Spleen (tissue), 7 donors: ENCODE measurements at regions not wholly inside any gene's neighbourhood (a gene's known extent, or its start where the extent isn't known, plus 50 kb on each side); places are given as distances from the start of the nearest gene placed in this dataset.

ENCODE experiments used
- CTCF ChIP-seq, 11 experiments: fragments of 200-600 bp in 7 of 11; fragments of 450-650 bp in 4 of 11; sonication (generic) in 4 of 11; IDR thresholded peaks in 8 of 11; conservative IDR thresholded peaks in 3 of 11; 1 replicate in 7 of 11; 2 replicates in 4 of 11; pipeline versions ENCODE4 v1.4.0 to v1.8.0; 2016 to 2021; ENCODE audit warnings: antibody characterized with exemption in 11 of 11, inconsistent platforms in 4 of 11, mild to moderate bottlenecking in 1 of 11
- POLR2A ChIP-seq, 3 donors: fragments of 450-650 bp; IDR thresholded peaks; one replicate each; pipeline ENCODE4 v1.5.1; 2017; ENCODE audit warnings: antibody characterized with exemption in 3 of 3, mild to moderate bottlenecking in 1 of 3
- donor health status: DM: no; HTN: no; CAD: no; lungs with moderate emphysema.
- donor health status: DM: no; HTN: no; CAD: no.
- donor health status: DM: no; HTN: no; CAD: no.

DNA sequence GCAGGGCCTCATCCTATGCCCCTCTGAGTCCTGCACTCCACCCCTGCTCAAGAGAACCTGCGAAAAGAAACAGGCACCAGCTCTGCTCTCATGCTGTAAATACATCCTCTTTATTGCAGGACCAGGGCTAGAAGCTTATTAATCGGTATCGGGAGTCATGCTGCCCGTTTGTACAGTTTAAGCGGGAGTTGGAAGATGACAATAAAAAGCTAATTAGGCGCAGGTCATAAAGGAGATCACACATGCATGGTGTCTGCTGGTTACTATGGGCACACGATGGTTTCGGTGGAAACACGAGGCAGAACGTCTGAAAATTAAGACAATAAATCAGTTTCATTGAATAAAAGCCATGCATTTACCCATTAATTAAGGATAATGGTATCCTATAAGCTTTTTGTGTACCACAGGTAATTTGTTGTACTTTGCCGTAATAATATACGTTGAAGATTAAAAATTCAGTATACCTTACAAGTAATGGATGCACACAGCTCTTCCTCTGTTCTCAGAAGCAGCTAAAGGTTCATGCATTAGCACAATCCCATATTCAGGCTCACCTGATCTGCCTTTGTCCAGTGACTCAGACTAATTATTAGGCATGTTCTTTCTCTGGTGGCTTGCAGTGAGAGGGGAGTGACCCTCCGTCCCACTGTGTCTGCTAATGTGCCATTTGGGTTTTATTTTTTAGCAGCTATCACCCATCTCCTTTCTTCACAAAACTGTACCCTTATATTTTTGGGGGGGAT lies 406.0 kb downstream of the TSHZ3 start:
- TF ChIP-seq CTCF (IDR thresholded peaks at IDR 0.05 in 8 of 11, conservative IDR thresholded peaks at IDR 0.05 in 3 of 11) = no peak
- no peak for TF ChIP-seq POLR2A (IDR thresholded peaks at IDR 0.05)
